NT2/D1 (cell line): ENCODE measurements at regions not wholly inside any gene's neighbourhood (a gene's known extent, or its start where the extent isn't known, plus 50 kb on each side); places are given as distances from the start of the nearest gene placed in this dataset.

ENCODE experiments used
- SUZ12 ChIP-seq: IDR thresholded peaks from 2 replicates; pipeline ENCODE4 v1.6.1; 2011; ENCODE audit not compliant: insufficient read length, insufficient read depth; ENCODE audit errors: extremely low read depth
- YY1 ChIP-seq: IDR thresholded peaks from 2 replicates; pipeline ENCODE4 v1.6.1; 2011; ENCODE audit not compliant: insufficient read length, insufficient read depth
- ZNF274 ChIP-seq: IDR thresholded peaks from 2 replicates; pipeline ENCODE4 v1.6.1; 2011; ENCODE audit warnings: mild to moderate bottlenecking, low read depth, low read length

DNA sequence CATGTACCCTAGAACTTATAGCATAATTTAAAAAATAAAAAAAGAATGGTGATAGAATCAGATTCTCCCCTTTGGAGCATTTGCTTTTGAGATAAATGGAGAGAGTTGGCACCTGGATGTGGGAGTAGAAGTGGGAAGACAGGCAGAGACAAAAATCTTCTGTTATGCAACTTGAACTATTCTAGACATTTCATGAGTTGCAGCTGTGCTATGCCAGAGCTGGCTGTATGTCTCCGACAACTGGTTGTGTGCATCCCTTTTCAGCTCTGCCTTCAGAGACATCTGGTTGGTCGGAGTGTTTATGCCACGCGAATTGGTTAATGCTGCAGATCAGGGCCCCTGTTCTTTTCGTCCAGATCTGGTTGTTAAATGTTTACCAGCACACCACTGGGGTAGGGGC is 161.3 kb downstream of the JRKL start:
- TF ChIP-seq ZNF274 (no peak), YY1 (no peak), SUZ12 (no peak)
